NCI-H2196 (cell line): ENCODE measurements at regions not wholly inside any gene's neighbourhood (a gene's known extent, or its start where the extent isn't known, plus 50 kb on each side); places are given as distances from the start of the nearest gene placed in this dataset.

ENCODE experiments used
- DNase-seq: peaks from one replicate; lab custom pipeline; 2025; ENCODE audit not compliant: unreplicated experiment; lab: John Stamatoyannopoulos, UW

DNA sequence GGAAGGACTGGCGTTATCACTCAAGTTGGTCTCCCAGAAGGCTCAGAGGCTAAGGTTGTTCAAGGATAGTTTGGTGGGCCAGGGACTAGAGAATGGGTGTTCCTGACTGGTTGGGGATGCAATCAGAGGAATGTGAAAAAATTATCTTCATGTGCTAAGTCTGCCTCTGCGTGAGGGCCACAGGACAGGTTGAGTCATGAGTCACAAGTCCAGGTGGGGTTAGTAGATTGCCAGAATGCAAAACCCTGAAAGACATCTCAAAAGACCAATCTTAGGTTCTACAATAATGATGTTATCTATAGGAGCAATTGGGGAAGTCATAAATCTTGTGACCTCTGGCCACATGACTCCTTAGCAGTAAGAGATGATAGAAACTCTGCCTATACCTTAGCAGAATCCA is 220.1 kb upstream of the EEA1 start:
- no peak for DNase-seq

DNA sequence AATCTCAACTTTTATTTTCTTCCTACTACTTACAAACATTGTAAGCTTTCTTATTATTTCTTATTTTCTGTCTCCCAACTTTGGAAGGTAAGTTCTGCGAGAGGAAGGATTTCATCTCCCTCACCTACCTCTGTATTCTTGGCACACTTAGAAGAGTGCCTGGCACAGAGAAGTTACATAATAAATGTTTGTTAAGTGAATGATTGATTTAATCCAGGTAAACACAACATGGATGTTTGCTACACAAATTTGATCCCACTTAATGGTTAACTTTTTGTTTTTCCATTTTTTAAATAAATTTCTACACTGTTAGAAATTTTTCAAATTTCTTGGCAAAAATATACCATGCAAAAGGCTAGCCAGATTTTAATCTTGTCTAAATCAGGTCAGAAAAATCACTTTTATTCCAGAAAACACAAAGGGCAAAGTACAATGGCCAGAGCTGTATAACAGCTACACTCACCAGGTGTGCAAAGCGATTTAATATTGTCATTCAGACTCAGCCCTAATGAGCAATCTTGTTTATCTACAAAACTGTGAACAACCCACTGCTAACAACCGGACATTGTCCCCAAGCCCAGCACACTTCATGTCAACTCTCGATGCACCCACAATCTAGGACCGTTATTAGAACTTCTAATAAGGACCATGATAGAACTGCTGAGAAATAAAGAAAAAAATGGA is 222.1 kb upstream of the EEA1 start:
- DNase-seq = no peak

DNA sequence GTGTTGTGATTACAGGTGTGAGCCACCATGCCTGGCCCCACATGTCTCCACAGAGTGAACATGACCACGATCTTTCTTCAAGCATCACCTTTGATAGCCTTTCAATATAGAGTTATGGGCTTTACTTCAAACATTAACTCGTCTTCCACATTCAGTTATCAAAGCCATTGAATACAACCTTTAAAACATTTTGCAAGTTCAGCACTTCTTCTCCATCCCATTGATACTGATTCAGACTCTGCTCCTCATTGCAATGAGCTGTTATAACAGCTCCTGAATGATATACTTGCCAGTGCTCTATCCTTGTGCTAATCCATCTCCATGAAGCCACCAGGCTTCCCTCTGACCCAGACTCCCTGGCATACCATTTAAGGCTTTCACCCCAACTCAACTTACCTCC is 223.5 kb upstream of the EEA1 start:
- no peak for DNase-seq

DNA sequence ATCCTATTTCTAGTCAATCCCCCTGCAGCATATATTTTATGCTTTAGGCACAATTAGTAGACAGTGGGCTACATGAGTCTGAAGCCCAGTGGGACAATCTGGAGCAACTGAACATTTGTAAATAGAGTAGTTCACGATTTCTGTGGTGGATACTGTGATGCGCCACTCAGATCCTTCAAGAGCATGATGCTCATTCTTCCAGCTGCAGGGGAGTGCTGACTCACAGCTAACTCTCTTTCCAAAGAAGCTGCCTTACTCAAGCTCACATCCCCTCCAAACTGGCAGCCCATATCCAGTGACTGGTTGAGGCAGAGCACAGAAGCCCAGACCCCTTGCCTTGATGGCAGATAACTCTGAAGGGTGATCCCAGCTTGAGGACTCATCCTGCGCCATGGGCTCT is 224.2 kb upstream of the EEA1 start:
- no peak for DNase-seq

DNA sequence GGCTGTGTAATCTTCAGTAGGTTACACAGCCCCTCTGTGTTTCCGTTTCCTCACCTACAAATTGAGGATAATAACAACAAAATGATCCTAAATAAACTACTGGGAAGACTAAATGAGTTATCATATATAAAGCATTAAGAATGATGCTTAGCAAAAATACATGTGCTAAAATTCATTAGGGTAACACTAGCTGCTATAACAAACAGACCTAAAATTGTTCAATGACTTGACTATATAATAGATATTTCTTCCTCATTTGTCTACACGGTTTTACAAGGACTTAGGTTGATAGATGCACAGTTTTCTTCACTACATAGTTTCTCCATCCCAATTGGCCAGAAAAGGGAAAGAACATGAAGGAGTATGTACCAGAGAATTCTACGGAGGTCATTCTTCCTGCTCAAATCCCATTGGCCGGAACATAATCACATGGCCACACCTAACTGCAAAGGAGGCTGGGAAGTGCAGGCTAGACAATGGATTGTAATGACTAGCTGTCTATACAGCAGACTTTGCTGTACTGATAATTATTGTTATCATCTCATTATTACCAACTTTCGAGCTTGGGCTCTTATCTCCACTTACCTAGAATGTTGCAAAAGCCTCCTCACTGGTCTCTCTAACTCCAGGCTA is 223.5 kb upstream of the NUDT4 start:
- no peak for DNase-seq

DNA sequence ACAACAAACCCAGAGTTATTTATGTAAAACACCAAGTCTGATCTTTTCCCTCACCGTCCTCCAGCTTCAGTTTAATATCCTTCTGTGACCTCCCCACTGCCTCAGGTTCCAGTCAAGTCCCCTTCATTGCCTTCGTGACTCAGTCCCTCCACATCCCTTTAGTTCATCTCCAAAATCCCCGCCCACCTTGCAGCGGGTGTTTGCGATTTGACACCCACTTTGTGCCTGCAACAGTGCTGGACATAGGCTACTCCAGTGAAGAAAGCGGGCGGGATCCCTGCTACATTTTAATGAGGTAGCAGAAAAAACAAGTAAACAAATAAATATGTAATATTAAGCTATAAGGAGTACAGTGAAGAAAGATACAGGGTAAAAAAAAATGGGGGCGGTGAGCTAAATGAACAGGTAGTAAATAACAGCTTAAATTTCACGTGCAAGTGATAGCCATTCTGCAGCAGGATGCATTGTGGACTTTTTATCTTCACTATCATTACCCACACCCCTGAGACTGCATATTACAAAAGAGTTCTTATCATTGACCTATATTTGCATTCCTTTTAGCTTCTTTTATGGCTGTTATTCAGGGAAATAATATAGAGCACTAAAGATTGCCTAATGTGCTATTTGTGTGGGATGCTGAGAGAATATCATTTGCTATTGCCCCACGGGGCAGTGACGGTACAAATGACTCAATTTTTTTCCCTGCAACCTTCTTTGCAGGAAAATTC is 222.8 kb upstream of the NUDT4 start:
- DNase-seq = no peak

DNA sequence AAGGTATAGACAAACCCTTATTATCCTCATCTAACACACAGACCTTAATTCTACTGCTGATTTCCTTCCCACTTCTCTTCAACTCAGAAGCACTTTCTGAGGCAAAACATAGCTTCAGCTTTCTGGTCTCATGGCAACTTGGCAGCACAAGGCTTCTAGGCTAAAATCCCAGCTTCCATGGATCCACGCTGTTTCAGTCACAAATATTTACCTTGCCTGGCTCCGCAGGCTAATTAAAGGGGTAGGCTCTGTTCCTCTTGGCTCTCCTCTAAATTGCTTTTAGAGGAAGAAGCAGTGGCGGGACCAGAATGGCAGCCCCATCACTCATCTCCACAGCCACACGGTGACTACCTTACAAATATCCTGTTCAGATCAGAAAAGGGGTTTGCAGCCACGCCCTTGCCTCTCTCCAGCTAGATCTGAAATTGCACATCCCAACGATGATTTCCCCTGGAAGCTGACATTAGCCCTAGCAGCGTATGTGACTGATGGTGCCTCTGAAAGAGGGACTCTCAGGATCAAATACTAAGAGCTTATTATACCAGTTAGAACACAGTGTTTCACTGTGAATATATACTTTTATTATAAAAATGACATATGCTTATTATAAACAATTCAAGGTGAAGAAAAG is 221.5 kb upstream of the NUDT4 start:
- DNase-seq = peak; percentile 58

DNA sequence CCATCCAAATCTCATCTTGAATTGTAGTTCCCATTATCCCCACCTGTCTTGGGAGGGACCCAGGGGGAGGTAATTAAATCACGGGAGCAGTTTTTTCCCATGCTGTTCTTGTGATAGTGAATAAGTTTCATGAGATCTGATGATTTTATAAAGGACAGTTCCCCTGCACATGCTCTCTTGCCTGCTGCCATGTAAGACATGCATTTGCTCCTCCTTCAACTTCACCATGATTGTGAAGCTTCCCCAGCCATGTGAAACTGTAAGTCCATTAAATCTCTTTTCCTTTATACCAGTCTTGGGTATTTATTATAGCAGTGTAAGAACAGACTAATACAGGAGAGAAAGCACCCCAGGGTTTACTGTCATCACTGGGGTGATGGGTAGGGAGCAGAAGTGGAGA is 220.4 kb upstream of the NUDT4 start:
- DNase-seq = no peak

DNA sequence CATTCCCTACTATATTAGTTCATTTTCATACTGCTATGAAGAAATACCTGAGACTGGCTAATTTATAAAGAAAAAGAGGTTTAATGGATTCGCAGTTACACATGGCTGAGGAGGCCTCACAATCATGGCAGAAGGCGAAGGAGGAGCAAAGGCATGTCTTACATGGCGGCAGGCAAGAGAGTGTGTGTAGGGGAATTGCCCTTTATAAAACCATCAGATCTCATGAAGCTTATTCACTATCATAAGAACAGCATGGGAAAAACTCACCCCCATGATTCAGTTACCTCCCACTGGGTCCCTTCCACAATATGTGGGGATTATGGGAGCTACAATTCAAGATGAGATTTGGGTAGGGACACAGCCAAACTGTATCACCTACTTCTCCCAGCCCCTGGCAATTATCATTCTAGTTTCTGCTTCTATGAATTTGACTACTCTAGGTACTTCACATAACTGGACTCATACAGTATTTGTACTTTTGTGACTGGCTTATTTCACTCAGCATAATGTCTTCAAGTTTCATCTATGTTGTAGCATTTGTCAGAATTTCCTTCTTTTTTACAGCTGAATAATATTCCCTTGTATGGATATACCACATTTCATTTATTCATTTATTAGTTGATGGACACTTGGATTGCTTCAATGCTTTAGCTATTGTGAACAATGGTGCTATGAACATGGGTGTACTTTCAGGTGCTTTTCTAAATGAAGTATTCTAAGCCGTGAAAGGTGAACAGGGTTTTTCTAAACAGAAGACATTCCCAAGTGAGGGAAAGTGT is 219.5 kb upstream of the NUDT4 start:
- no peak for DNase-seq

DNA sequence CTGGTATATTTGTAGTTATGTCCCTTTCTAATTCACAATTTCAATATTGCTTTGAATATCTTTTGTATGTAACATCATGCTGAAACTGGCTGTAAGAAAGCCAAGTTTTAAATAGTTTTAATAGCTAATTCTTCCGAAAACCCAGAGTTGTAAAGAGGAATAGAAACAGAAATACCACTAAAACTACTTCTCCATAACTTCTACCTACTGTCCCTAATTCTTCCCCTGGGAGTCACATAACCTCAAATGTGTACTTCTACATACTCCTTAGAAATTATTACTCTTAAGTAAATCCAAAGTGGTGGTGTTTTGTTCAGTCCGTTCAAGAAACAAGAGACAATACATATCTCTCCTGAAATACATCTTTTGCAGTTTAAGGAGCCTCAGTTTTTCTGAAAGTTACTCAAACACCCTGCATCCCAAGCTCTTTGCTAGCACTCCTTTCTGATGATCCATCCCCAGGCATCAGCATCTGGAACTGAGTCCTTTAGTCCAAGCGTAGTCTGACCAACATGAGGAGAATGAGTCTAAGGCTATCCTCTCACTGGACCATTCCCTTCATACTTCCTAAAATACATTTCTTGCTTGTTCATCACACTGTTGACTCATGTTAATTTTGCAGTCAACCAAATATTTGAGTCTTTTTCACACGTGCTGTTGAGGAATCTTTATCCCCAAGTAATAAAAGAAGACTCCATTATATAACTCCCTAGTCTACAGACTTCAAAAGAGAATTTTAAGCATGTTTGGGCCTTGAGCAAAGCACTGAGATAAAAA is 214.3 kb upstream of the NUDT4 start:
- no peak for DNase-seq

DNA sequence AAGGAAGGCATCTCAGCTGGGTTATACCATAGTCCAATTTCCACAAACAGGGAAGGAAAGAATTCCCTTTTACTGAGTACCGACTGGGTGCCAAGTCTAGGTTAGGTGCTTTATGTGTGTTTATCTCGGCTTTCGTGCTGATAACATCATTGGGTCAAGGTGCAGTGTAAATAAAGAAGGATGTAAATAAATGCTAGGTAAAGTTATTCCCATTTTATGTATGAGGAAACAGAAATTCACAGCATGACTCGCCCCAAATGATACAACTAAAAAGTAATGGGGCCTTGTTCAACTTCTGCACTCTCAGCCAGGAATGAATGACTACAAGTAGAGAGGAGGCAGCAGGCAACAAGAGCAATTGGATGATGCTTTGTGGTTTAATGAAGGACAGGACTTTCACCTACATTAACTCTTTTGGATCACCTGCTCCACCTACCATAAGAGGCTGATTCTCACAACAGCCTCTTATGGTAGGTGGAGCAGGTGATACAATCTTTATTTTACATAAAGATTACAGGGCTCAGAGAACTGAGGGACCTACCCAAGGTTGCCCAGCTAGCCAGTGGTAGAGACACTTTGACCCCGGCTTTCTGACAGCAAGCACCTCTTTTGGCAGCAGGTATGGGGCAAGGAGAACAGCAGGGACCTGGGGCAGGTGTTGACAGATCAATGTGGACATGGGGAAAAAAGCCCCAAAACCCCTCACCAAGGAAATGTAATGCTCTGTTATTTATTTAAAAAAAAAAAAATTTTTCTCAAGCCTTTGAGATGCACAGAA is 213.4 kb upstream of the NUDT4 start:
- DNase-seq = no peak

DNA sequence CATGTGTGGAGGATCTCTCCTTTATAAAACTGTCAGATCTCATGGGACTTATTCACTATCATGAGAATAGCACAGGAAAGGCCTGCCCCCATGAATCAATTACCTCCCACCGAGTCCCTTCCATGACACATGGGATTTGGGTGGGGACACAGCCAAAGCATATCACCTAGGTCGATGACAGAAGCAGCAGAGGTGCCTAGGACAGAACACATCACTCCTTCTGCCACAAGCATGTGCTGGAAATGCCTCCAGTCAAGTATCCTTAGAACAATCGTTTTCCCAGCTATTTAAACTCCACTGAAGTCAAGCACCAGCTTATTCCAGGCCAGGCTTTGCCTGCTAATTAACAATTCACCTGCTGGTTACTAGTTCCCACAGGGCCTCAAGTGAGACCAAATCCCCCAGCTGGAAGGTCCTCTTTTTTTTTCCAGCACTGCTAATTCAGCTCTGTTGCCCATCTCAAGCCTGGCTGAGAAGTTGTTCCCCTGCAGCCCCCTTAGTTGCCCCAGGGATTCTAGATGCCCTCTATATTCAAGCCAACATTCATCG is 212.3 kb upstream of the NUDT4 start:
- no peak for DNase-seq

DNA sequence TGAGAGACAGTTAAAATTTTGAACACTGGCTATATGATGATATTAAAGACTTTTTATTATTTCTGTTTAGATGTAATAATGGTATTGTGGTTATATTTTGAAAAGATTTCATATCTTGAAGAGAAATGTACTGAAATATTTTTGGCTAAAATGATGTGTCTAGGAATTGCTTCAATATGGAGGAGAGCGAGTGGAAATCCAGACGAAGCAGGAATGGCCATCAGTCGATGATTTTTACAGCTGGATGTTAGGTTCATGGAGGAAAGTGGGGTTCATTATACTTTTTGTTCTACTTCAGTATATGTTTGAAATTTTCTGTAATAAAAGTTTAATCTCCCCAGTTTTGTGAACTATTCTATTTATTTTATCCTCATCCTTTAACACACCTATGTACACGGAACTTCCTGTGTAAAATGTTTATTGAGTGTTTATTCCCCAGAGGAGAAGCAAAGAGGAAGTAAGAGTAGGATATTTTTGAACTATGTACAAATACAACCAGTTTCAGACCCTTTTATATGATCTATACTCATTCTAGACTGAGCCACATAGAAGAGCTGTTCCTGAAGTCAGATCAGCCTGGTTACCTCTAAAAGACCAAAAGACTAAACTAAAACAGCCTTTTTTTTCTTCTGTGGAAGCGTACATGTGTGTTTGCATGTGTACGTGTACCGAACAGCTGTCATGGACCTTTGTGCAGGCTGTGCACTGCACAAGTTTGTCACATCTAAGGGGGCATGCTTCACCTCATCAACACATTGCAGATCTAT is 211.0 kb upstream of the NUDT4 start:
- no peak for DNase-seq

DNA sequence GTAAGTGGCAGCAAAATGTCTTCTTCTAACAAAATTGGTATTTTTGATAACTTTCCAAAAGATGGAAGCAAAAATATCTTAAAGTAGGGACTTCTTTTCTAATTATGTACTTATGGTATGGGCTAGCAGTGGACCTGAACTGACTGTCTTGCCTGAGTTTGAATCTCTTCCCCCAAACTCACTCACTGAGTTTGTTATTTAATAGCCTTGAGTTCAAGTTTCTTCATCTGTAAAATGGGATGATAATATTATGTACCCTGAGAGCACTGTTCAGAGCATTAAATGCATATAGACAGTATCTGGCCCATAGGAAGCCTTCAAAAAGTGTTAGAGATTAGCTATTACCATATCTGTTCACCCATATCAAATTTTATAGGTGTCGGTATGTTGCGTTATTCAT is 210.4 kb upstream of the NUDT4 start:
- no peak for DNase-seq

DNA sequence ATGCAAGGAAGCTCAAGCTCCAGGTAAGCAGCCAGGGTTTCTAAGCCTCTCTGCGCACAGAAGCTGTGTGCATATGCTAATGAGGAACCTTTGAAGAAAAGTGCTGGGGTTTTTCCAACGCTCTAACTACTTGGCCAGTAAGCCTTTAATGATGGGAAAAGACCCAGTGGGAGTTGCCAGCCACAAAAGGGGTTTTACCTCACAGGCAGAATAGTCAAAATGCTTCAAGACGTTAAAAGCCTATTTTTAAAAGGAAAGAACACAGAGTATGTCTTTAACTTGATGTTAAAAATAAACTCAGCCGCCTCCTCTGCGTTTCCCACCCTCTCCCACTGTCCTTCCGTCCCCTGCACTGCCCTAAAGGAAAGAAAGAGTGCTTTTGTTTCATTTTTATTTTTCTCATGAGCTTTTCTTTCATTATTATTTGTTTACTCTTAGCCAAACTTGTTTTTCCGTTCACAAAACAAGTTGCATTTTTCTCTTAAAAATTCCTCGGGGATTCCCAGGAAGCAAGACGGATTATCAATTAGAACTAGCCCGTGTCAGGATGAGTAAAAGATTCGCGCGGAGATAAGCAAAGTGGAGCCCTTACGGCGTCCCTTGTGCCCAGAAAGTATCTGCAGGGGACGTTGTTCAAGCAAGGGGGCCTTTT is 209.8 kb upstream of the NUDT4 start:
- no peak for DNase-seq

DNA sequence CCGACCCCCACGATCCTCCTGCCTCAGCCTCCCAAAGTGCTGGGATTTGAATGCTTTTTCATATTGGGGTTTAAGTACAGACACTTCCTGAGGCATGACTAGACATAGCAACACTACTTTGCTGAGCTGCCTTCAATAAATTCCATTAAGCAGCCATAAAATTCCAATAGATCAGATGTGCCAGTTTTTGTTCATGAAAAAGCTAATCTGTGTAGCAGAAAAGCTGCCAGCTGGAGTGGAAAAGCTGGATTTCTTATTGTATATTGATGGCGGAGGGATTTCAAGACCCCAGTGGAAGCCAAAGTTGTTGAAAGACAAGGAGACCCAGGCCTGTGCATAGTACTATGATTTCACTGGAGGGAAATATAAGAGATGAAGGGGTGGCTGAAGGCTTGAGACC is 209.0 kb upstream of the NUDT4 start:
- no peak for DNase-seq

DNA sequence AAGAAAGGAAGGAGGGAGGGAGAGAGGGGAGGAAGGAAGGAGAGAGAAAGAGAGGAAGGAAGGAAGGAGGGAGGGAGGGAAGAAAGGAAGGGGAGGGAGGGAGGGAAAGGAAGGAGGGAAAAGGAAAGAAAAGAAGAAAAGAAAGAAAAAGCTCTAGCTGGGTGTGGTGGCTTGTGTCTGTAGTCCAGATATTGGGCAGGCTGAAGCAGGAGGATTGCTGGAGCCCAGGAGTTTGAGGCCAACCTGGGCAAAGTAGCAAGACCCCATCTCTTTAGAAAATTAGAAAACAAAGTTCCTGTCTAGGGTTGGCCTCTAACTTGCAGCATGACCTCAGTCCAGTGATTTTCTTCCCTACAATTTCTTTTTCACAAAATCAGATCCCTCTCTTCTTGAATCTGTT is 208.2 kb upstream of the NUDT4 start:
- no peak for DNase-seq

DNA sequence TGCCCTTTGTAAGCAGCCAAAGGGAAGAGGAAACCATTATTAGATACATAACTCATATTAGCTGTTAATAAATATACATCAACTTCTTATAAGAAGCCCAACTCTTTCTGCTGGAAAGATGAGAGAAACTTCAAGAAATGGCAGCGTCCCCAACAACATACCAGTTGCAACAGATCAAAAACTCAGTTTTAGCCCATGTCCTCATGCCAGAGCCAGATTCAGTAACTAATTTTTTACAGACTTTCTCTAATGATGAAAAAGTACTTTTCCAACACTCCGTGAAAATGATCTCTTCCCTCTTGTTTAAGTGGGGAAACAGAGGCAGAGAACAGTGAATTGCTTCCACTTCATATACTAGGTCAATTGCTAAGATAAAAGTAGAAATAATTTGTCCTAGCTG is 206.8 kb upstream of the NUDT4 start:
- DNase-seq = no peak
